Subcutaneous abdominal adipose tissue (tissue), 5 donors: ENCODE measurements at regions not wholly inside any gene's neighbourhood (a gene's known extent, or its start where the extent isn't known, plus 50 kb on each side); places are given as distances from the start of the nearest gene placed in this dataset.

Source experiments
- H3K27ac ChIP-seq: one replicate; pipeline ENCODE4 v1.7.0; 2013; ENCODE audit warnings: low read depth, mild to moderate bottlenecking, inconsistent platforms, low read length, moderate library complexity
- H3K27me3 ChIP-seq, 5 donors: one replicate each; pipeline ENCODE4 v1.7.0; 2013; ENCODE audit warnings: low read length in 5 of 5, inconsistent platforms in 1 of 5; ENCODE audit not compliant: control insufficient read depth in 5 of 5, insufficient read depth in 4 of 5
- H3K36me3 ChIP-seq, 5 donors: one replicate each; pipeline ENCODE4 v1.7.0; 2013; ENCODE audit warnings: low read length in 5 of 5; ENCODE audit not compliant: control insufficient read depth in 5 of 5, insufficient read depth in 5 of 5
- H3K4me1 ChIP-seq, 5 donors: one replicate each; pipeline ENCODE4 v1.7.0; 2013; ENCODE audit warnings: low read length in 5 of 5, mild to moderate bottlenecking in 3 of 5, moderate library complexity in 1 of 5; ENCODE audit not compliant: control insufficient read depth in 5 of 5, insufficient read depth in 5 of 5
- H3K4me3 ChIP-seq, 5 donors: one replicate each; pipeline ENCODE4 v1.7.0; 2013; ENCODE audit warnings: low read length in 5 of 5, low read depth in 1 of 5
- H3K9ac ChIP-seq, 5 donors: one replicate each; pipeline ENCODE4 v1.7.0; 2013; ENCODE audit warnings: low read length in 5 of 5, mild to moderate bottlenecking in 4 of 5, moderate library complexity in 3 of 5
- H3K9me3 ChIP-seq, 5 donors: one replicate each; pipeline ENCODE4 v1.7.0; 2013; ENCODE audit warnings: low read length in 5 of 5; ENCODE audit not compliant: control insufficient read depth in 5 of 5
- donor health status: healthy.
- donor health status: healthy.
- donor health status: healthy.
- donor health status: healthy.
- donor health status: healthy.

- no peaks in the 10 kb centered on the region for H3K27me3 ChIP-seq
- no peak overlapping the region for H3K9ac ChIP-seq
- no peaks in the 10 kb centered on the region for H3K9me3 ChIP-seq
- no peak overlapping the region for H3K27ac ChIP-seq
- peaks cover 0 to 19% (median 8%) of the 10 kb centered on the region in 5 donors for H3K4me1 ChIP-seq
- no peaks in the 10 kb centered on the region for H3K36me3 ChIP-seq
- H3K4me3 ChIP-seq, result peak overlapping the region in 3 of 5 donors; percentile 20 to 28 (median 26)
Measured at GRCh38 chr4:187602339-187603092, 393.1 kb upstream of the ZFP42 start.

GRCh38 chr4:187603093-187604025 is 392.2 kb upstream of the ZFP42 start:
- Histone ChIP-seq H3K36me3 (no peaks in the 10 kb centered on the region), H3K4me3 (no peak overlapping the region), H3K27me3 (no peaks in the 10 kb centered on the region), H3K9ac (no peak overlapping the region), H3K9me3 (no peaks in the 10 kb centered on the region), H3K27ac (no peak overlapping the region), H3K4me1 (peaks cover 0 to 19% (median 8%) of the 10 kb centered on the region in 5 donors)

GRCh38 chr4:187604984-187605383 is 390.6 kb upstream of the ZFP42 start:
- H3K36me3 ChIP-seq, result no peaks in the 10 kb centered on the region
- H3K4me3 ChIP-seq, result no peak overlapping the region
- no peak overlapping the region for H3K9ac ChIP-seq
- no peaks in the 10 kb centered on the region for H3K9me3 ChIP-seq
- peaks cover 0 to 19% (median 8%) of the 10 kb centered on the region in 5 donors for H3K4me1 ChIP-seq
- H3K27ac ChIP-seq, result no peak overlapping the region
- no peaks in the 10 kb centered on the region for H3K27me3 ChIP-seq

GRCh38 chr4:187606581-187606980 is 389.0 kb upstream of the ZFP42 start:
- Histone ChIP-seq H3K9me3 (no peaks in the 10 kb centered on the region), H3K9ac (no peak overlapping the region), H3K4me3 (no peak overlapping the region), H3K27ac (no peak overlapping the region), H3K36me3 (no peaks in the 10 kb centered on the region), H3K4me1 (peaks cover 0 to 19% (median 8%) of the 10 kb centered on the region in 5 donors), H3K27me3 (no peaks in the 10 kb centered on the region)

GRCh38 chr4:187608001-187608421 is 387.6 kb upstream of the ZFP42 start:
- Histone ChIP-seq H3K4me3 (no peak overlapping the region), H3K27me3 (no peaks in the 10 kb centered on the region), H3K4me1 (peaks cover 0 to 7% (median under 1%) of the 10 kb centered on the region in 5 donors), H3K36me3 (no peaks in the 10 kb centered on the region), H3K9me3 (no peaks in the 10 kb centered on the region), H3K27ac (no peak overlapping the region), H3K9ac (no peak overlapping the region)

- H3K9ac ChIP-seq, result no peak overlapping the region
- no peaks in the 10 kb centered on the region for H3K36me3 ChIP-seq
- no peak overlapping the region for H3K27ac ChIP-seq
- no peaks in the 10 kb centered on the region for H3K4me1 ChIP-seq
- no peaks in the 10 kb centered on the region for H3K27me3 ChIP-seq
- no peaks in the 10 kb centered on the region for H3K9me3 ChIP-seq
- H3K4me3 ChIP-seq, result no peak overlapping the region
Measured at GRCh38 chr4:187612301-187612700, 383.3 kb upstream of the ZFP42 start.

GRCh38 chr4:187613089-187613839 is 382.3 kb upstream of the ZFP42 start:
- H3K9me3 ChIP-seq, result no peaks in the 10 kb centered on the region
- no peak overlapping the region for H3K4me3 ChIP-seq
- H3K36me3 ChIP-seq, result no peaks in the 10 kb centered on the region
- no peak overlapping the region for H3K27ac ChIP-seq
- H3K9ac ChIP-seq, result no peak overlapping the region
- H3K27me3 ChIP-seq, result no peaks in the 10 kb centered on the region
- no peaks in the 10 kb centered on the region for H3K4me1 ChIP-seq

- Histone ChIP-seq H3K4me3 (no peak overlapping the region), H3K4me1 (no peaks in the 10 kb centered on the region)
Measured at GRCh38 chr4:187615972-187616371, 379.6 kb upstream of the ZFP42 start.

GRCh38 chr4:187617113-187617512 is 378.5 kb upstream of the ZFP42 start:
- Histone ChIP-seq H3K36me3 (no peaks in the 10 kb centered on the region), H3K27me3 (no peaks in the 10 kb centered on the region)

More at GRCh38 chr4:187615972-187616371, 379.6 kb upstream of the ZFP42 start:
- H3K27me3 ChIP-seq, result no peaks in the 10 kb centered on the region
- H3K36me3 ChIP-seq, result no peaks in the 10 kb centered on the region
- no peak overlapping the region for H3K27ac ChIP-seq
- no peak overlapping the region for H3K9ac ChIP-seq
- H3K9me3 ChIP-seq, result no peaks in the 10 kb centered on the region

More at GRCh38 chr4:187617113-187617512, 378.5 kb upstream of the ZFP42 start:
- Histone ChIP-seq H3K9me3 (no peaks in the 10 kb centered on the region), H3K4me3 (no peak overlapping the region), H3K27ac (no peak overlapping the region), H3K9ac (no peak overlapping the region), H3K4me1 (no peaks in the 10 kb centered on the region)
